ENCODE measurements at regions not wholly inside any gene's neighbourhood (a gene's known extent, or its start where the extent isn't known, plus 50 kb on each side); places are given as distances from the start of the nearest gene placed in this dataset.

DNA sequence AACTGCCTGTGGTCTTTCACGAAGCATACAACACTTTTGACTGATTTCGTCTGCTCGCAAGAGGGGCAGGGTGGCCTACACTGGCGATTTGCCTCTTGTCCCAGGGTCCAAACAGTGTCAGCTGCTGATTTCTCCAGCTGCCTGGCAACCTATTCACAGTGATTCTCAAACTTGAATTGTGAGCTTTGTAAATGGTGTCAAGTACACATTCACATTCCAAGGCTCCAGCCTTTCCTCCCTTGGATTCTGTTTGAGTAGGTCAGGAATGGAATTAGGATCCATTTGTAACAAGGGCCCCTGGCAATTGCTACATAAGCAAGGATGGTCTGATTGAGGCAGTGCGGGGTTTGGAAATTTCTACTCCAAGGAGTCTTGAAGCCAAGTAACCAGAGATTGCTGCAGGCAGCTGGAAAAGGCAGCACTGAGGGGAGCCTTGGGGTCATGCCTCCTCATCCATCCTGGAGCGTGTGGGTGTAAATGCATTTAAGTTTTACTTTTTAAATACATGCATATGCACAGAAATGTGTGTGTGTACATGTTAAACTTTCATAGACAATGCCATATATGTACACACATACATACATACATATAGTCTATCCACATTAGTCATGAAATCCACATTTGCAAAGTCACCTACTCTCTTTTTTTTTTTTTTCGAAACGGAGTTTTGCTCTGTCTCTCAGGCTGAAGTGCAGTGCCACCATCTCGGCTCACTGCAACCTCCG is 86.8 kb upstream of the UXS1 start:
- no peak overlapping the region for H3K4me3 ChIP-seq
- H3K4me1 ChIP-seq (ENCODE audit: low read depth): no peaks in the 10 kb centered on the region
- no peak for DNase-seq
- TF ChIP-seq, protein P1, sequence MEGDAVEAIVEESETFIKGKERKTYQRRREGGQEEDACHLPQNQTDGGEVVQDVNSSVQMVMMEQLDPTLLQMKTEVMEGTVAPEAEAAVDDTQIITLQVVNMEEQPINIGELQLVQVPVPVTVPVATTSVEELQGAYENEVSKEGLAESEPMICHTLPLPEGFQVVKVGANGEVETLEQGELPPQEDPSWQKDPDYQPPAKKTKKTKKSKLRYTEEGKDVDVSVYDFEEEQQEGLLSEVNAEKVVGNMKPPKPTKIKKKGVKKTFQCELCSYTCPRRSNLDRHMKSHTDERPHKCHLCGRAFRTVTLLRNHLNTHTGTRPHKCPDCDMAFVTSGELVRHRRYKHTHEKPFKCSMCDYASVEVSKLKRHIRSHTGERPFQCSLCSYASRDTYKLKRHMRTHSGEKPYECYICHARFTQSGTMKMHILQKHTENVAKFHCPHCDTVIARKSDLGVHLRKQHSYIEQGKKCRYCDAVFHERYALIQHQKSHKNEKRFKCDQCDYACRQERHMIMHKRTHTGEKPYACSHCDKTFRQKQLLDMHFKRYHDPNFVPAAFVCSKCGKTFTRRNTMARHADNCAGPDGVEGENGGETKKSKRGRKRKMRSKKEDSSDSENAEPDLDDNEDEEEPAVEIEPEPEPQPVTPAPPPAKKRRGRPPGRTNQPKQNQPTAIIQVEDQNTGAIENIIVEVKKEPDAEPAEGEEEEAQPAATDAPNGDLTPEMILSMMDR (IDR thresholded peaks at IDR 0.05): no peak
- no peaks in the 10 kb centered on the region for H3K9me3 ChIP-seq
- H3K36me3 ChIP-seq (ENCODE audit: low read depth): no peaks in the 10 kb centered on the region
- ATAC-seq: no peak
- intact Hi-C loops (cut with DNase I, micrococcal nuclease): no loop called here

DNA sequence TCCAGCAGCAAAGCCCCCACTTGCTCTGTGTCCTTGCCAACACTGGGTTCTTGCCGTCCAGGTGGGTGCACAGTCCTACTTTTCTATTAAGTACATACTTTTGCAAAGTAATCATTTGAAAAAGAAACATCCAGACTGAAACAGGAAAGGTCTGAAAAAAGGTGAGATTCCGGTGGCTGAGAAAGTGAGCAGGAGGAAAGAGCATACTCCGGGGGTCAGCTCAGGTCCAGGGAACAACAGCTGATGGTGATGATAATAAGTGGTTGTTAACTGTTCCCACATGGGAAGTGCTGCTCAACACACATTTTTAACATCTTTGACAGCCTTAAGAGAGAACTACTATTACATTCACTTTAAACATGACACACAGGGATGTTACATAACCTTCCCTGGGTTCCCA is 86.1 kb upstream of the UXS1 start:
- TF ChIP-seq, protein P1 (IDR thresholded peaks at IDR 0.05): no peak
- Histone ChIP-seq H3K4me3 (no peak overlapping the region), H3K36me3 (ENCODE audit: low read depth) (no peaks in the 10 kb centered on the region), H3K4me1 (ENCODE audit: low read depth) (no peaks in the 10 kb centered on the region), H3K9me3 (no peaks in the 10 kb centered on the region)
- no peak for DNase-seq
- no peak for ATAC-seq
- intact Hi-C loops (cut with DNase I, micrococcal nuclease): no loop called here

- TF ChIP-seq, protein P1 (IDR thresholded peaks at IDR 0.05): no peak
- ATAC-seq: no peak
- Histone ChIP-seq H3K4me1 (ENCODE audit: low read depth) (no peaks in the 10 kb centered on the region), H3K9me3 (no peaks in the 10 kb centered on the region), H3K4me3 (no peak overlapping the region), H3K36me3 (ENCODE audit: low read depth) (no peaks in the 10 kb centered on the region)
- intact Hi-C loops (cut with DNase I, micrococcal nuclease): no loop called here
- DNase-seq: no peak
These were observed 84.2 kb upstream of the UXS1 start for GRCh38 chr2:106278112-106278876.

- DNase-seq (no peak), ATAC-seq (no peak)
- TF ChIP-seq, protein P1 (IDR thresholded peaks at IDR 0.05): no peak
- Histone ChIP-seq H3K9me3 (peaks cover 6% of the 10 kb centered on the region), H3K4me1 (ENCODE audit: low read depth) (no peaks in the 10 kb centered on the region), H3K4me3 (no peak overlapping the region), H3K36me3 (ENCODE audit: low read depth) (no peaks in the 10 kb centered on the region)
- intact Hi-C loops (cut with DNase I, micrococcal nuclease): no loop called here
These were observed 83.3 kb upstream of the UXS1 start for GRCh38 chr2:106277426-106277825.

GRCh38 chr2:106275971-106276370 is 81.9 kb upstream of the UXS1 start:
- intact Hi-C loops (cut with DNase I, micrococcal nuclease): no loop called here
- TF ChIP-seq, protein P1 (IDR thresholded peaks at IDR 0.05): no peak
- H3K9me3 ChIP-seq: peaks cover 6% of the 10 kb centered on the region
- H3K36me3 ChIP-seq (ENCODE audit: low read depth): no peaks in the 10 kb centered on the region
- DNase-seq (no peak), ATAC-seq (no peak)
- H3K4me1 ChIP-seq (ENCODE audit: low read depth): no peaks in the 10 kb centered on the region
- no peak overlapping the region for H3K4me3 ChIP-seq

Data from mucosa of descending colon (tissue), 3 donors.